ENCODE measurements at regions not wholly inside any gene's neighbourhood (a gene's known extent, or its start where the extent isn't known, plus 50 kb on each side); places are given as distances from the start of the nearest gene placed in this dataset.
"Not testable (repeated sequence)": the region's sequence is repeated elsewhere in the genome, so short reads cannot be mapped to it uniquely, and the experiment has no call there.

- not testable (repeated sequence) for TF ChIP-seq CTCF (conservative IDR thresholded peaks at IDR 0.05; ENCODE audit: low read depth, low read length); EZH2 (IDR thresholded peaks at IDR 0.05; ENCODE audit: borderline replicate concordance, low read depth, low read length, poor library complexity, severe bottlenecking)
These were observed 88.7 kb upstream of the ADORA2B start for GRCh38 chr17:15856191-15856590.
